GM18505 (cell line): ENCODE measurements at regions not wholly inside any gene's neighbourhood (a gene's known extent, or its start where the extent isn't known, plus 50 kb on each side); places are given as distances from the start of the nearest gene placed in this dataset.
"Not testable (repeated sequence)": the region's sequence is repeated elsewhere in the genome, so short reads cannot be mapped to it uniquely, and the experiment has no call there.

ENCODE experiments used
- ATAC-seq: cut with Tn5 transposase; IDR thresholded peaks from one replicate; pipeline ENCODE4 v1.9.1; 2021; ENCODE audit not compliant: unreplicated experiment
- POLR2A ChIP-seq: IDR thresholded peaks from 4 replicates; pipeline ENCODE4 v1.6.1; 2011; ENCODE audit warnings: borderline replicate concordance; ENCODE audit not compliant: insufficient read depth, insufficient read length; ENCODE audit errors: extremely low read depth

GRCh38 chr2:48230834-48231233 is 83.6 kb upstream of the FOXN2 start:
- TF ChIP-seq POLR2A = no peak
- no peak for ATAC-seq

- ATAC-seq = no peak
- no peak for TF ChIP-seq POLR2A
These were observed 82.1 kb upstream of the FOXN2 start for GRCh38 chr2:48232351-48232750.

GRCh38 chr2:48233005-48233404 is 81.5 kb upstream of the FOXN2 start:
- ATAC-seq = no peak
- TF ChIP-seq POLR2A = no peak

- not testable (repeated sequence) for ATAC-seq
These were observed 80.7 kb upstream of the FOXN2 start for GRCh38 chr2:48233824-48234223.

GRCh38 chr2:48235076-48235475 is 79.4 kb upstream of the FOXN2 start:
- ATAC-seq = no peak
- no peak for TF ChIP-seq POLR2A

GRCh38 chr2:48238381-48238780 is 76.1 kb upstream of the FOXN2 start:
- ATAC-seq = no peak
- no peak for TF ChIP-seq POLR2A

- ATAC-seq = no peak
- TF ChIP-seq POLR2A = no peak
These were observed 73.6 kb upstream of the FOXN2 start for GRCh38 chr2:48240912-48241311.

- no peak for ATAC-seq
These were observed 67.3 kb upstream of the FOXN2 start for GRCh38 chr2:48247206-48247605.

GRCh38 chr2:48248251-48248933 is 66.1 kb upstream of the FOXN2 start:
- ATAC-seq = peak; percentile 72
- TF ChIP-seq POLR2A = no peak

More at GRCh38 chr2:48247206-48247605, 67.3 kb upstream of the FOXN2 start:
- no peak for TF ChIP-seq POLR2A

GRCh38 chr2:48249025-48249424 is 65.5 kb upstream of the FOXN2 start:
- TF ChIP-seq POLR2A = no peak
- no peak for ATAC-seq

GRCh38 chr2:48249631-48250473 is 64.6 kb upstream of the FOXN2 start:
- no peak for ATAC-seq
- TF ChIP-seq POLR2A = no peak

- ATAC-seq = no peak
These were observed 64.0 kb upstream of the FOXN2 start for GRCh38 chr2:48250474-48250844.

GRCh38 chr2:48250943-48251342 is 63.5 kb upstream of the FOXN2 start:
- TF ChIP-seq POLR2A = no peak

More at GRCh38 chr2:48250474-48250844, 64.0 kb upstream of the FOXN2 start:
- TF ChIP-seq POLR2A = no peak

GRCh38 chr2:48251437-48252148 is 62.9 kb upstream of the FOXN2 start:
- no peak for ATAC-seq
- TF ChIP-seq POLR2A = no peak

More at GRCh38 chr2:48250943-48251342, 63.5 kb upstream of the FOXN2 start:
- peak; percentile 59 for ATAC-seq

- no peak for ATAC-seq
- TF ChIP-seq POLR2A = no peak
These were observed 61.2 kb upstream of the FOXN2 start for GRCh38 chr2:48253301-48253700.
